HG02623 (cell line): ENCODE measurements at regions not wholly inside any gene's neighbourhood (a gene's known extent, or its start where the extent isn't known, plus 50 kb on each side); places are given as distances from the start of the nearest gene placed in this dataset.
"Not testable (repeated sequence)": the region's sequence is repeated elsewhere in the genome, so short reads cannot be mapped to it uniquely, and the experiment has no call there.

Experiments
- ATAC-seq: cut with Tn5 transposase; IDR thresholded peaks from one replicate; pipeline ENCODE4 v1.9.1; 2021; ENCODE audit warnings: moderate library complexity; ENCODE audit not compliant: unreplicated experiment

DNA sequence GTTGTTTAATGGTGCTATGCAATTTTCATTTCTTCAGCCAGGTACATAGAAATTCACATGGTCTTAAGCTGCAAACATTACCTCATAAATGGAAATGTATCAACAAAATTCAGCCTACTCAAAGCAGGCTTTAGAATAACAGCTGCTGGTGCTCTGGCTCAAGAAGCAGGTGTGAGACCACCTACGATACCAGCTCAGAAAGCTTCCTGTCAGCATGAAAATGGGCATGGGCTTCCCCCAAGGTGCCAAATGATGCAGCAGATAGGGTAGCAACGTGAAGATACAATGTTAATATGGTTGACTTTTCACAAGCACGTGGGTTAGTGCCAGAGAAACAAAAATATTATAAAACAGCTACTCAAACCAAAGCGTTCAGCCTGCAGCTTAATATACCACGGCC, 343.4 kb upstream of the PRICKLE1 start:
- no peak for ATAC-seq

DNA sequence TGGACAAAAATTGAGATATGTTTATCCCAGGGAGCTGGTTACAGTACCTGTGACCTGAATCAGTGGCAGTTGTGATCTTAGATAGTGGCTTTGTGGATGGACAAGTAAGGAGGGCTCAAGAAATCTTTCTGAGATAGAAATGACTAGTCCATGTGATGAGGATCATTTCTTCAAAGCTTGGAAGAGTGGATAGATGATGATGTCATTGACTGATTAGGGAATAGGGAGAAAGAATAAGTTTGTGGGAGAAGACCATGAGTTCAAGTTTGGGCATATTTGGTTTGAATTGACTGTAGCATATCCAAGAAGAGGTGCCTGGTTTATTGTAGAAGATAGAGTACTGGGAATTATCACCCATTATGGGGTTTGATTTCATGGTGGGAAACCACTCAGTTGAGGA, 336.7 kb upstream of the PRICKLE1 start:
- no peak for ATAC-seq

GRCh38 chr12:42924482-42924881, 334.9 kb upstream of the PRICKLE1 start:
- ATAC-seq: no peak

DNA sequence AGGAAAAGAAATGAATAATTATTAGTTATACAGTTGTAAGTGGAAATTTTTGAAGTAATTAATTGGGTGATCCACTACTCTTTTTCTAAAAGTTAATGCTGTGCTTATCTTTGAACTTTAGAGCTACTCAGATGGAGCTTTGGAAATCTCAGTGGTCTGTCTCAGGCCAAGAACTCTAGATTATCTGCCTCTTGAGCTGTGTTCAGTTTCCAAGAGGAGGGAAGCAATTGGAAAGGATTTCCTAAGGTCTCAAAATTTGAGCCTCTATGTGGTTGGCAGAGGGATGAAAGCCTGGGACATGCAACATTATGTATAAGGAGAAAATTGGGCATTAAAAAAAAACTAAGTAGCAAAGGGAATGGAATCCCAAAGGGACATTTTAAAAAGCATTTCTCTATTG, 334.0 kb upstream of the PRICKLE1 start:
- ATAC-seq: no peak

DNA sequence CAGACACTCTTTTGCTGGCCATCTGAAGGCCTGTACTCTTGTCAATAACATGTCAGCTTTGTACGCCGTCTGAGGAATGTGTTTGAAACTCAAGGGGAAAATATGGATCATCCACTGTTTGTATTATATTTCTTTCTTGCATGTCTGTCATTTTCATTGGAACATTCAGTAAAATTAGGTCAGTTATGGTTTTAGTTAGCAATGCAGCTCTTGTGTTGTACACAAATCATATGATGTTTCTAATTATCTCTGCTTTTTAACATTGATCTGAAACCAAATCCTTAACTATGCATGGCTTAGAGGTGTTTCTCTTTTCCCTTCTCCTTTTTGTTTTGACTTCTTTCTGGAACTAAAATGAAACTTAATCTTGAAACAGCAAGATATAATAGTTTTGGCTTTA, 333.6 kb upstream of the PRICKLE1 start:
- no peak for ATAC-seq

DNA sequence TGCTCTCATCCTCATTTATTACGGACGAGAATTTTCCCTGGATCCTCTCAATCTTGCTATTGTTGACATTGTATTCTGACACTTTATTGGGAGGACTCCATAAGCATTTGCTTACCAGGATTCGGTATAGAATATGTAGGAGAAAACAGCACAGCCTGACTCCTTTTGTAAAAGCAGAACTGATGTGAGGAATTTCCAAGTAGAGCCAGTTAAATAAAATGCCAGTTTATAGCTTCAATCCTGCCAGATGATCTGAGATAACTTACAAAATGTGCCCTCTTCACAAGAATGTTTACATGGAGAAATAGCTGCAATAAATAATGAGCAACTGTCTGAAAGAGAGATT, 332.9 kb upstream of the PRICKLE1 start:
- no peak for ATAC-seq

- no peak for ATAC-seq
Observed at GRCh38 chr12:42921741-42922504, 332.4 kb upstream of the PRICKLE1 start.

DNA sequence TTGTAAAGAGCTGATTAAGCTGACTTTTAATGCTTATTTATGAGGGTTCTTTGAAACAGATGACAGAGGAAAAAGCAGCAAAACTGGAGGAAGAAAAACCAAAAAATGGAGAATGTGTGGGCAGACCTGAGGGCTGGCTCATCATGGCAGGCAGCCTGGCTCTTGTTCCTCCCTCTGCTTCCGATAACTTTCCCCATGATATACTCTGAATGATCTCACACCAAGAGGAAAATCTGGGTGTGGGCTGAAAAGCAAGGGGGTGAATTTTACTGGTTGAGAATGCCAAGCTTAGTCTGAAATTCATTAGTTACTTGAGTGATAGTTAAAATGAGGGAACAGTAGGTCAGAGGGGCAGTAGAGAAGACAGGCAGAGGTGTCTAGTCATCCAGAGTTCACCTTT, 330.1 kb upstream of the PRICKLE1 start:
- no peak for ATAC-seq

DNA sequence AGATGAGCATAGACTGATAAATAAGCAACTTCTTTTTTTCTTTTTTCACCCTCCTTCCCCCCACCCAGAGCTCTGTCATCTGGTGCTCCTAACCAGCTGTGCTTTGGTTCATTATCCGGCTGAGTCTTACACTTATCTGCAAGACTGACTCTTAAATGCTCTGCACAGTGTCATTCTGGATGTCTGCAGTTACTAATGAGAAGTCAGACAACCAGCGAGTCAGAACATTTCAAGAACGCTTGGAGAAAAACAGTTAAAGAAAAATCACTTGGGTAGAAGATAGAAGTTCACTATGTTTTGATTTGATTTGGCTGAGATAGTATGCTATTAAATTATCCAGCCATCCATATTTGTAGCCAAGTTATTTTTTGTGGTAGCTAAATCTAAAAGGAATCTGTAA, 328.9 kb upstream of the PRICKLE1 start:
- ATAC-seq: no peak

DNA sequence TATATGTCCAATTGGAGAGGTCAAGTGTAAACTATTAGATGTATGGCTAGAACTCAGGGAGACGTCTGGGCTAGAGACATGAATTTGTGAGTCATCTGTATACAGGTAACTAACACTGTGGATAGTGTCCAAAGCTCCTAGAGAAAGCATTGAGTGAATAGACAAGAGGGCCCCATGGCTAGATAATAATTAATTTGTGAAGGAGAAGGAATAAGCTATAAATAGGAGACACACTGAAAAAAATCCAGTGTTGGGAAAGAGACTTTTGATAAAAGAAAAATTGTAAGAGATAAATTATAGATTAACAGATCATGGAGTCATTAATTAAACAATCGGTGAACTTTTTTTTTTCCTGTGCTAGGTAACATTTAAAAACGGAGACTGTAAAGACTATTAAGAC, 326.6 kb upstream of the PRICKLE1 start:
- ATAC-seq: no peak

DNA sequence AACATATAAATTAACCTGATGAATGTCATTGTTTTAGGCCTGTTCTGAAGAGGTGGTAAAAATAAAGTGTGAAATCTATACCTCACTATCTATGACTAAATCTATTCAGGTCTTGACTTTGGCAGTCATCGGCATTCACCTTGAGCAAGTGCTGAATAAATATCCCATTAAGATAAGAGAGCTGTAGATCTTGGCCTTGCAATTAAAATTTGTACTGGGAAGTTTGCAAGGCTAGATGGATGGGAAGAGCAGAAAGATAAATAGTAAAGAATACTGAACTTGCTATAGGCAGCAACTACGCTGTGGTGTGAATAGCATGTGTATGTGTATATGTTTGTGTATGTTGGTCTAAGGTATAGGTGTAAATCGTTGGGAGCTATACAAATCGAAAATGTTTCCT, 325.9 kb upstream of the PRICKLE1 start:
- ATAC-seq: no peak

DNA sequence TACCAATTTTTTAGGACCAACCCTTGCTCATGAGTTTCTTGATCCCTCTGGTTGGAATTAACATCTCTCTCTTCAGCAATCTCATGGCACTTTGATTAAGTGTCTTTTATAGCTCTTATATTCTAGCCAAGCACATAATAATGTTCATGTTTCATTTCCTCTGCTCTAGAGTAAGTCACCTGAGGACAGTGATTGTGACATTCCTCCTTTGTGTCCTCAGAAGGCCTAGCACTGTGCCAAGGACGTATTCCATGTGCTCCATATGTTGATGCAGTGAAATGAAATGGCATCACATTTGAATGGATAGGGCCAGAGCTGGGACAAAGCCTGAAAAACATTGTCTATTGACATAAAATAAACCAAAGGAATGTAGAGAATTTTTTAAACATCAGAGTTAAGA, 322.8 kb upstream of the PRICKLE1 start:
- no peak for ATAC-seq

GRCh38 chr12:42910656-42911055, 321.1 kb upstream of the PRICKLE1 start:
- no peak for ATAC-seq

DNA sequence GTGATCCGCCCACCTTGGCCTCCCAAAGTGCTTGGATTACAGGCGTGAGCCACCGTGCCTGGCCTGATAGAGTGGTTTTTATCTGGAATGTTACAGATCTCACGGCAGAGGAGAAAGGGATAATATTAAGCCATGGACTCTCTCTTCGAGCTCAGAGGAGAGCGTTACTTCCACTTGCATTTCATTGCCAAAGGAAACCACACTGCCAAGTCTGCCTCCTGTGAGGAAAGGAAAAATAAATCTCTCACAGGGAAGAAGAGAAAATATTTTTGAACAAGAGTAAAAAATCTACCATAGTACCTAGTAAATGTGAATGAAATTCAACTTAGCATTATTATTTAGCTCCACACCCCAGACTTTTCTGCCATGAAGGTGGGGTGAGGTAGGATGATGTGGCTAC, 319.2 kb upstream of the PRICKLE1 start:
- no peak for ATAC-seq

DNA sequence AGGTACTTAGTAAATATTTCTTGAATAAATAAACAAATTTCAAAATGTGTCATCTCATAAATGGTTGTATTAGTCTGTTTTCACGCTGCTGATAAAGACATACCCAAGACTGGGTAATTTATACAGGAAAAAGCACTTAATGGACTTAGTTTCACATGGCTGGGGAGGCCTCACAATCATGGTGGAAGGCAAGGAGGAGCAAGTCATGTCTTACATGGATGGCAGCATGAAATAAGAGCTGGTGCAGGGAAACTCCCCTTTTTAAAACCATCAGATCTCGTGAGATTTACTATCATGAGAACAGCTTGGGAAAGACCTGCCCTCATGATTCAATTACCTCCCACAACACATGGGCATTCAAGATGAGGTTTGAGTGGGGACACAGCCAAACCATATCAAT, 317.3 kb upstream of the PRICKLE1 start:
- ATAC-seq: not testable (repeated sequence)

GRCh38 chr12:42905419-42905705, 315.8 kb upstream of the PRICKLE1 start:
- ATAC-seq: no peak

DNA sequence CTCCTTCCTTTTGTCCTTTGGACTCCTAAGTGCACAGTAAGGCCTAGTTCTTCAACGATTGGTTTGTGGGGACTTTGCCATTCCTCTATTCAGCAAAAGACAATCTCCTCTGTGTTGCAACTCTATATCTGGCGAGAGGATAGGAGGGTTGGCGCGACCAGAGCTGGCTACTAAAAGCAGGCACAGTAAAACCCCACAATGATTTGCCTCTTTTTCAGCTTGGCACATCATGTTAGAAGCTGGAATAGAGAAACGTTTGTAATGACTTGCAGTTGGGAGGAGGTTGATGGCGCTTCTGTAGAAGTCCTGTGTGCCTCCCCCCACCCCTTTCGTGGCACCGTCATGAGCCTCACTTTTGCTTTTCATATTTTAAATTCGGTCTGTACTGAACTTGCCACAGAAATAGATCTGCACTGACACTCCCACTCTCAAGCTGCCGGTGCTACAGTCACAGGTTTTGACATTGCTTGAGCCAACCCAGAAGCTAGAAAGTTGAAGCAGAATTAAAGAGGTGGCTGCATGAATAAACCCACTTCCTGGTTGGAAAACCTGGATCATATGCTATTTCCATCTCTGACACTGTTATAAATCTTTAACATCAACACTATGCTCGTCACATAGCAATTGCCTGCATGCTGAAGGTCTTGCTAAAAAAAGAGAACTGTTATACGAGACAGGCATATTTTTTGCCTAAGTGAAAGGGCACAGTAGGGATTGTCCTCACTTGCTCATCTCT, 315.3 kb upstream of the PRICKLE1 start:
- ATAC-seq: no peak

- no peak for ATAC-seq
Observed at GRCh38 chr12:42903736-42904135, 314.2 kb upstream of the PRICKLE1 start.

DNA sequence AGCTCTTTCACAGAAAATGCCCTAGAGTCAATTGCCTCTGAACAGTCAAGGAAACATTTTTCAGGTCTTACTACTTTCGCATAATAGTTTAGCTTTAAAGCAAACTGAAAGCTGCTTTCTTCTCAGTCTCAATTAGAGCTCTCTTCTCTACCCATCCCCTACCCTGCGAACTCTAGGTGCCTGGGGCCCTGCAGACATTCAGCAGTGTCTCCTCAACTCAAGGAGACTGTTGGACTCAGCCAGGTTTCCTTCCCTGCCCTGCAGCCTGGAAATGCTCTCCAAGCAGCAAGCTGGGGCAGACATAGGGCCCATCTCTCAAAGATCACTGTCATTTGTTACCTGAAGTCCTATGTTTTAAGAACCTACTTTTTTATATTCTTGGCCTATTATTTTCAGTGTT, 312.5 kb upstream of the PRICKLE1 start:
- ATAC-seq: no peak

DNA sequence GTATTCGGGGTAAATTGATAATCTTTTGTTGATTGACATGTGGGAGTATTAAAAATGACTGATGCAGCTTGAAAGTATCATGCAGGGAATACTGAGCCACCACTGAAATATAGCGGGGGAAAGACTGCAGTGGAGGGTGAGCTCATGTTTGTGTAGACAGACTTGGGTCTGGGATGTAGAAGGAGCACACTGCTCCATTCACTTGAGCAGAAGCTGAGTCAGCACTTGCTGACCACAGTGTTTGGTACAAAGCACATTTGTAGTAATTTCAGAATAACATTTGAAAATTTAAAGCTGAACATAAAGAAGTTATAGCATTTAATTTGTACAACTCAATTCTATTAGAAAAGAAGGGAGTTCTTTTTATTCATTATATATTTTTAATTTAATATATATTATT, 304.3 kb upstream of the PRICKLE1 start:
- no peak for ATAC-seq

- ATAC-seq: no peak
Observed at GRCh38 chr12:42892702-42893551, 303.4 kb upstream of the PRICKLE1 start.

DNA sequence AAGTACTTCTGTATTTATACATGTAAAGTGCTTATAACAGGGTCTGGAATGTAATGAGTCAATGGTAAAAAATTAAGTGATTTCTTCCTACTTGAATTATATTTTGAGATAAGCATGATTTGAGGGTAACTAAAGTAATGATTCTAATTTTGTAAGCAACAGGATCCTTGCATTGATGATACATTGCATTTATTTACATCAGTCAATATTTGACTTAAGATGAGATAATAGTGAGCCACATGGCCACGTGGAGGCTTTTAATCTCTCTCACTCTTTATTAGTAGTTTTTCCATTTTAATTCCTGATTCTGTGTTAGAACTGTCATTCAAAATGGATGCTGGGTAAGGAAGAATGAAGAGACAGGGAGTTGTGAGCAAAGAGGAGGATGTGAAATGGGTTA, 298.1 kb upstream of the PRICKLE1 start:
- no peak for ATAC-seq
